ENCODE measurements at regions not wholly inside any gene's neighbourhood (a gene's known extent, or its start where the extent isn't known, plus 50 kb on each side); places are given as distances from the start of the nearest gene placed in this dataset.

- DNase-seq: no peak
Measured at GRCh38 chr6:139649732-139650131, 275.3 kb upstream of the CITED2 start.

GRCh38 chr6:139649128-139649527, 274.7 kb upstream of the CITED2 start:
- DNase-seq: no peak

DNA sequence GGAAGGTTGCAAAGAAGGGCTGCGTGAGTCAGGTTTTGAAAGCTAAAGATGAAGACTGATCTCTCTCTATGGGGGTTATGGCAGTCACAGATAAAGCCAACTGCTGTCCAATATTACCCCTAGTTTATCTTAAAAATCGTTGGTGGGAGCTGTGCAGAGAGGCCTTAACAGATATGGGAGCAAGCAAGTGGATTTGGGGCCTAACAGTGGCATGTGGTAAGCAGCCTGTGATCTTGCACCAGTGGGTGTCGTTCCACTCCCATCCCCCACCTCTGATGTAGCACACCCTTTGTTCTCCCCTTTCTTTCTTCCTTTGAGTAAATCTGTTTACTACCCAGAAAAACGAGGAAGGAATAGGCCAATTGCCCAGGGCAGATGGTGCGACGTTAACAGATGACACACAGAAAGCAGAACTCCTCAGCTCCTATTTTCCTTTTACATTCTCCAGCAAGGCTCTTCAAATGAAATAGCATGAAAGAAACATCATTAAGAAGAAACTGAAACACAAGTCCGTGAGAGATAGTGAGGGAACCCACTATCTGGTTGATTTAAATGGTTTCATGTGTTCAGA, 274.1 kb upstream of the CITED2 start:
- DNase-seq: peak; percentile 23

DNA sequence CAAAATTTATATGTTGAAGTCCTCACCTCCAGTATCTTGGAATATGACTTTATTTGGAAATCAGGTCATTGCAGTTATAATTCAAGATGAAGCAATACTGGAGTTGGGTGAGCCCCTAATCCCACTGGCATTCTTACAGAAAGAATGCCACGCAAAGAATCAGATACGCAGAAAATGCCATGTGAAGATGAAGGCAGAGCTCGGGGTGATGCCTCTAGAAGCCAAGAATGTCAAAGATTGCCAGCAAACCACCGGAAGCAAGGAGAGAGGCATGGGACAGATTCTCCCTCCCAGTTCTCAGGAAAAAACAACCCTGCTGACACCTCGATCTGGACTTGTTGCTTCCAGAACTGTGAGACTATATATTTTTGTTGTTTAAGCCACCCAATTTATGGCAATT, 273.4 kb upstream of the CITED2 start:
- DNase-seq: no peak

DNA sequence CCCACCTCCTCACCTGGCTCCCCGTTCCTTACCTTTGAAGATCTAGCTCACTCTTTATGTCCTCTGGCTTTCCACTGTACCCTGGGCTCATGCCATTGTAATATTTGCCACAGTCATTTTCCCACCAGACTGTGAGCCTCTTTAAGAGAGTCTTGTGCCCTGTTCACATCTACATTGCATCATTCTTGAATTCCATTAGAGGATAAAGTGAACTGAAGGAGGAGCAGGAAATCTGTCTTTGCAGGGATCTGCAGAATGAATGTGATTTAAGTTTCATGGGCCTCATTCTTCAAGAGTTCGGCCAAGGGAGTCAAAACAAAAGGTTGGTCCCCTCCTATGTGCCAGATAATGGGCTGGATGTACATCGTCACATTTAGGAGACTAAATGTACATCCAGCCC, 272.6 kb upstream of the CITED2 start:
- no peak for DNase-seq

DNA sequence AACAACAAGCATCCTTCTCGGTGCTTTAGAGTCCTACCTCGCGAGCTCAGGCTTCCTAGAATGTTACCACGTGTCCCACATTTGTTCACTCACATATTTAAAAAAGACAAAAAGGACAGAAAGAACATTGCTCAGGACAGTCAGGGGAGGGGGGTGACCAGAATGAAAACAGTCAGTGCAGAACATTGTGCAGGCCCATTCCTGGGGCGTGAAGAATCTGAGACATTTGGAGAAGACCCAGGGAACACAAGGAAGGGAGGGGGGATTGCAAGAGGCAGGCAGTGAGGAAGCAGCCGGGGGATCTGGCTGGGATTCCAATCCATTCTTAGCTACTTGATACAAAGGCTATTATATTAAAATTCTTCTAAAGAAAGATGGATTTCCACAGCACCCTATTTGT, 270.4 kb upstream of the CITED2 start:
- DNase-seq: no peak

DNA sequence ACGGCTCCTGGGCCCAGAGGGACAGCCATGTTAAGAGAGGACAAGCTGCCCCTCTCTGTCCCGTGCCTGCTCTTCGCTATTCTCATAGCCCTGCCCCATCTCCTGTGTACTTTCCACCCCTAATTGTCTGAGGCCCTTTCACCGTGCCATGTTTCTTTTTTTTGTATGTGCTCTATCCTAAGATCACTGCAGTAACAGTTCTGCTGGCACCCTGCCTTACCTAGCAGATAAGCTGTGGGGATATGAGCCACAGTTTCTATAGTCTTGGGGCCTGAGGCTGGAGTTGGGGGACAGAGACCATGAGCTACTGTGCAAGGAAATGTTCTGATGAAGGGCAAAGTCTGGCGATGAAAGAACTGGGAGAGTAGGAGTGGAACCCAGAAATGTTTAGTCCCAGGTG, 269.5 kb upstream of the CITED2 start:
- DNase-seq: no peak

- DNase-seq: no peak
Measured at GRCh38 chr6:139642346-139642745, 267.9 kb upstream of the CITED2 start.

- DNase-seq: no peak
Measured at GRCh38 chr6:139641376-139641775, 266.9 kb upstream of the CITED2 start.

- DNase-seq: no peak
Measured at GRCh38 chr6:139640921-139641320, 266.5 kb upstream of the CITED2 start.

- no peak for DNase-seq
Measured at GRCh38 chr6:139640448-139640847, 266.0 kb upstream of the CITED2 start.

GRCh38 chr6:139639507-139639906, 265.1 kb upstream of the CITED2 start:
- DNase-seq: no peak

GRCh38 chr6:139638179-139638941, 263.9 kb upstream of the CITED2 start:
- DNase-seq: no peak

DNA sequence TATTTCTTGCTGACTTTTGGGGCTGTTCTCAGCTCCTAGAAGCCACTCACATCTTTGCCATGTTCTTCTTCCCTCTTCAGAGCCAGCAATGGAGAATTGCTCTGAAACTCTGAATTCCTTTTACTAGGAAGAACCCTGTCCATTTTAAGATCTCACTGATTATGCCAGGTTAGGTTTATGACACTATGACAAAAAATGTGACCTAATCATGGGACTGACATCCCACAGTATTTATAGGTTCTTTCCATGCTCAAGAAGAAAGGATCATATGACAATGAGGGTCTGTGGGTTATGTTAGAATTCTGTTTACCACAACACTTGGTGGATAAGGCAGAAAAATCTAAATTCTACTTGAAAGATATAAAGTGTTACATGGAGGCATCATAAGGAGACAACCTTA, 263.3 kb upstream of the CITED2 start:
- DNase-seq: no peak

DNA sequence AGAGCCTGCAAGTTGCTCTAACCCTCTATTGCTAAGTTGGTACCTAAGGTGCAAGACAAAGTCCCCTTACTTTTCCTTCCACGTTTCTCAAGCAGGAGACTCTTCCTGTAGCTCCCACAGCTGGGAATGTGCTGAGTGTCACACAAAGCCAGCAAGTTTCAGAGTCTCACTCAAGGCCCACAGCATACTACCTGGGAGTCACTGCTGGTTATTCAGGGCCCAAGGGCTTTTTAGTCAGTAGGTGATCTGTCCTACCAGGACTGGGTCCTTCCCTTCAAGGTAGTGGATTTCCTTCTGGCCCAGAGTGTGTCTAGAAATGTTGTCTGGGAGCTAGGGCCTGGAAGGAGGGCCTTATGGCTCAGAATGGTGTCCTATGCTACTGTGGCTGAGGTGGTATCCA, 261.9 kb upstream of the CITED2 start:
- DNase-seq: no peak

DNA sequence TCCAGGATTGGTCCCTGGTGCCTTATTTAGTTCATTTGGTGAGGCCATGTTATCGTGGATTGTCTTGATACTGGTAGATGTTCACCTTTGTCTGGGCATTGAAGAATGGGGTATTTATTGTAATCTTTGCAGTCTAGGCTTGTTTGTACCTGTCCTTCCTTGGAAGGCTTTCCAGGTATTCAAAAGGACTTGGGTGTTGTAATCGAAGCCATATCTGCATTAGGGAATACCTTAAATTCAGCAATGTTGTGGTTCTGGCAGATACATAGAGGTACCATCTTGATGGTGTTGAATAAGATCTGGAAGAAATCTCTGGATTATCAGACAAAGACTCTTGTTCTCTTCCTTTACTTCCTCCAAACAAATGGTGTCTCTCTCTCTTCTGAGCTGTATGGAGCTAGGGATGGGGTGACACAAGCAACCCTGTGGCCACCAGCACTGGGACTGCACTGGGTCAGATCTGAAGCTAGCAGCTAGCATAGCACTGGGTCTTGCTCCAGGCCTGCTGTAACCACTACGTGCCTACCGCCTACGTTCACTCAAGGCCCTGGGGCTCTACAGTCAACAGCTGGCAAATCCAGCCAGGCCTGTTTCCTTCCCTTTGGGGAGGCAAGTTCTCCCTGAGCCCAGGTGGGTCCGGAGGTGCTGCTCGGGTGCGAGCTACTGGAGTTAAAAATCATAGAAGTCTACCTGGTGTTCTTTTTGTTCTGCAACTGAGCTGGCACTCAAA, 261.1 kb upstream of the CITED2 start:
- DNase-seq: no peak

- no peak for DNase-seq
Measured at GRCh38 chr6:139632840-139633239, 258.4 kb upstream of the CITED2 start.

DNA sequence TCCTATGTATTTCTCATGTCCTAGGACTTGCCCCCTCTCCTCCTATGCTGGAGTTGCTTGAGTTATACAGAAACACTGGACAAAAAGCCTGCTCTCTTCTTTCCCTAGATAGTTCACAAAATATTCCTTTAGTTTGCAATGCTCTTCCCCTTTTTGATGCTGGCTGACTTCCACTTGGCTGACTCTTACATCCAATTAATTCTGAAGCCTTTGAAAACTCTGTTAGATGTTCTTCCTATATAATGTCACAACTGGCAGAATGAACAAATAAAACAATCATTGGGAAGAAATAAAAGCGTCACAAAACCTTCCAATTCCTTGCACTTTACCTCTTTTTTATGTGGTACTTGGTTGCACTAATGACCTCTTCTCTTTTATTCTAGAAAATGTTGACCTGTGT, 253.8 kb upstream of the CITED2 start:
- DNase-seq: no peak

- DNase-seq: no peak
Measured at GRCh38 chr6:139627091-139627490, 252.6 kb upstream of the CITED2 start.

DNA sequence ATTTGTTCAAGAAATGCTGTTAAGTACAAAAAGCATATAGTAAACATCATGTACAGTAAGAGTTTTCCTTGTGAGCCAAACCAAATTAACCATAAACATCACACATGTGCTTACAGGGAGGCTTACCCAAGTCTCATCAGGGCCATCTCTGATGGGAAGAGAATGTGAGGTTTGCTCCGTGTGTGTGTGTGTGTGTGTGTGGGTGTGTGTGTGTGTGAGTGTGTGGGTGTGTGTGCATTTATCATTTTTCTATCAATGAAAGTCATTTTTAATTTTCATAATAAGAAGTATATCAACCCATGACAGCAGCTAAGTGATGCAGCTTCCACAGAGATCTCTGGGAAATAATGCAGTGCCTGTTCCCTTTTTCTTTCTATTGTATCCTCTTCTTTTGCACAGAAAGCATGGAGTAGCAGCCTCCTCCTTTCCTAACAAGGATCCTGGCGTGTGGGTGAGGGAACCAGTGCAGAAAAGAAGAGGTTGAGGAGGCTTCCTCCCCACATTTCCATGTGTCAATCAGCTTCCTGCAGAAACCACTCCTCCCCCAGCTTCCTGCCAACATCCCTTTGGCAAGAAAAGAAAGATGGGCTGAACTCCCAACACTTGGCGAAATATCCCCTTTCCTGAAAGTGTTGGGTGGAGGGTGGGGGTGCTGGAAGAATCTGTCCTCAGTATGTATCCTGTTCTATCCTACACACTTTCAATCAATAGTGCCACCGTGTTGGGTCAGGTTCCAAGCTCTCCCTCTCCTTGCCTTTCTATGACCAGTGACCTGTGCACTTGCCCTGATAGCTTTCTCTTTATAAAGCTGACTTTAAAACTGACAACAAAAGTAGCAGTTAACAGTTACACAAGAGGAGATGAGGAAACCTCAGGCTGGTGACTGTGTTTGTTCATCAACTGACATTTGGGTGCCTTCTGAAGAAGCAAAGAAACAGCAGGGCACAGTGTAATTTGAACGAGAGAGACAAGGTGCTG, 251.8 kb upstream of the CITED2 start:
- no peak for DNase-seq

GRCh38 chr6:139625081-139625939, 250.9 kb upstream of the CITED2 start:
- no peak for DNase-seq

GRCh38 chr6:139623372-139623771, 248.9 kb upstream of the CITED2 start:
- no peak for DNase-seq
